Hypothalamus (tissue), 51 donors: ENCODE measurements at regions not wholly inside any gene's neighbourhood (a gene's known extent, or its start where the extent isn't known, plus 50 kb on each side); places are given as distances from the start of the nearest gene placed in this dataset.
A peak's percentile ranks its signal among the peaks of the same experiment; 100 is the strongest.
"Not testable (repeated sequence)": the region's sequence is repeated elsewhere in the genome, so short reads cannot be mapped to it uniquely, and the experiment has no call there.

Experiments
- DNase-seq, 51 donors: peaks; one replicate each; lab custom pipeline; 2025; lab: John Stamatoyannopoulos, UW

GRCh38 chr1:70667494-70668170 is 256.6 kb downstream of the CTH start:
- no peak for DNase-seq

- DNase-seq = no peak
Observed at GRCh38 chr1:70671006-70671405, 259.9 kb downstream of the CTH start.

- DNase-seq = no peak
Observed at GRCh38 chr1:70672442-70672888, 261.4 kb downstream of the CTH start.

GRCh38 chr1:70674941-70675685 is 264.0 kb downstream of the CTH start:
- no peak for DNase-seq

- DNase-seq = no peak
Observed at GRCh38 chr1:70675737-70676156, 264.7 kb downstream of the CTH start.

- peak in 19 of 51 donors; percentile 1 to 40 (median 12) for DNase-seq
Observed at GRCh38 chr1:70685300-70686286, 274.5 kb downstream of the CTH start.

GRCh38 chr1:70688580-70688979 is 277.5 kb downstream of the CTH start:
- DNase-seq = no peak

- DNase-seq = peak in 6 of 51 donors; percentile 1 to 36 (median 4)
Observed at GRCh38 chr1:70706381-70707037, 295.4 kb downstream of the CTH start.

- no peak for DNase-seq
Observed at GRCh38 chr1:70707214-70707613, 296.1 kb downstream of the CTH start.

GRCh38 chr1:70714149-70714548 is 303.1 kb downstream of the CTH start:
- no peak for DNase-seq

- DNase-seq = no peak
Observed at GRCh38 chr1:70717211-70717610, 306.1 kb downstream of the CTH start.

GRCh38 chr1:70717656-70718055 is 306.6 kb downstream of the CTH start:
- DNase-seq = no peak

GRCh38 chr1:70718086-70718630 is 307.1 kb downstream of the CTH start:
- no peak for DNase-seq

- DNase-seq = no peak
Observed at GRCh38 chr1:70719154-70719553, 308.1 kb downstream of the CTH start.

- no peak for DNase-seq
Observed at GRCh38 chr1:70720109-70720508, 309.0 kb downstream of the CTH start.

GRCh38 chr1:70720521-70720920 is 309.5 kb downstream of the CTH start:
- DNase-seq = no peak

GRCh38 chr1:70727886-70728489 is 316.9 kb downstream of the CTH start:
- DNase-seq = no peak

- not testable (repeated sequence) for DNase-seq
Observed at GRCh38 chr1:70736518-70736917, 311.1 kb downstream of the PTGER3 start.

- no peak for DNase-seq
Observed at GRCh38 chr1:70737125-70737524, 310.5 kb downstream of the PTGER3 start.

- no peak for DNase-seq
Observed at GRCh38 chr1:70738624-70739023, 309.0 kb downstream of the PTGER3 start.
